ENCODE measurements at regions not wholly inside any gene's neighbourhood (a gene's known extent, or its start where the extent isn't known, plus 50 kb on each side); places are given as distances from the start of the nearest gene placed in this dataset.

DNA sequence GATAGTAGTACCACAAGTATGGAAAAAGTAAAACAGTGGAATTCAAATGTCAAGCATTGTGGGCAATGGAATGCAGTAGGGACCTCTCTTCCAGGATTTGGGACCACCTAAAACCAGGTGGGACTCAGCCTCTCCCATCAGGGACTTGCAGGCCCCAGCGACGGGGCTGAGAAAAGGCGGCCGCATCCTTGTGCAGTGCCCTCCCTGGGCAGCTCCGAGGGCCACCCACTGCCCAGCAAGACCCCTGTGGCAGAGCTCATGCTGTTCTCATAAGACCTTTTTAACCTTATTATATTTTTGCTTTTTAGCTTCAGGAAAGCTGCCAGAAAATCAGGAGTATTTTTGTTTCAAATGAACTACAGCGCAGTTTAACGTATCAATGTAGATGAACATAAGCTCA is 142.6 kb upstream of the RPS6KA2 start:
- Histone ChIP-seq H2AFZ (ENCODE audit: control insufficient read depth, low read length) (no peak overlapping the region), H3K4me1 (ENCODE audit: control insufficient read depth, extremely low read depth, insufficient read depth, low read length) (no peaks in the 10 kb centered on the region), H3K9ac (ENCODE audit: control insufficient read depth, extremely low read depth, insufficient read depth, low read length) (no peak overlapping the region), H3K4me3 (ENCODE audit: control insufficient read depth in 2 of 3, extremely low read depth in 1 of 3, insufficient read depth in 2 of 3, low read depth in 1 of 3, low read length in 3 of 3) (no peak overlapping the region), H3K9me1 (ENCODE audit: control insufficient read depth, extremely low read depth, insufficient read depth, low read length) (no peaks in the 10 kb centered on the region), H3K27me3 (ENCODE audit: control insufficient read depth, extremely low read depth, insufficient read depth, low read length) (peaks cover 4% of the 10 kb centered on the region), H3K27ac (ENCODE audit: control insufficient read depth, insufficient read depth, low read length) (no peak overlapping the region), H3K4me2 (ENCODE audit: control insufficient read depth, extremely low read depth, insufficient read depth, low read depth, low read length) (no peak overlapping the region), H3K36me3 (ENCODE audit: control insufficient read depth in 2 of 2, extremely low read depth in 1 of 2, insufficient read depth in 2 of 2, low read length in 2 of 2) (no peaks in the 10 kb centered on the region), H3K9me3 (ENCODE audit: control insufficient read depth, low read depth, low read length) (no peaks in the 10 kb centered on the region), H4K20me1 (ENCODE audit: control insufficient read depth, extremely low read depth, insufficient read depth, low read length) (no peaks in the 10 kb centered on the region), H3K79me2 (ENCODE audit: control insufficient read depth, insufficient read depth, low read length) (no peaks in the 10 kb centered on the region)
- no peak for DNase-seq (ENCODE audit: low read depth, low spot score)
- dilution Hi-C loops (cut with MboI; ENCODE audit: extremely low pct_ligation_motif_present, low sequenced_read_pairs) = no loop called here
- TF ChIP-seq EZH2 (IDR thresholded peaks at IDR 0.05; ENCODE audit: low read length) = no peak
- TF ChIP-seq, protein P1, sequence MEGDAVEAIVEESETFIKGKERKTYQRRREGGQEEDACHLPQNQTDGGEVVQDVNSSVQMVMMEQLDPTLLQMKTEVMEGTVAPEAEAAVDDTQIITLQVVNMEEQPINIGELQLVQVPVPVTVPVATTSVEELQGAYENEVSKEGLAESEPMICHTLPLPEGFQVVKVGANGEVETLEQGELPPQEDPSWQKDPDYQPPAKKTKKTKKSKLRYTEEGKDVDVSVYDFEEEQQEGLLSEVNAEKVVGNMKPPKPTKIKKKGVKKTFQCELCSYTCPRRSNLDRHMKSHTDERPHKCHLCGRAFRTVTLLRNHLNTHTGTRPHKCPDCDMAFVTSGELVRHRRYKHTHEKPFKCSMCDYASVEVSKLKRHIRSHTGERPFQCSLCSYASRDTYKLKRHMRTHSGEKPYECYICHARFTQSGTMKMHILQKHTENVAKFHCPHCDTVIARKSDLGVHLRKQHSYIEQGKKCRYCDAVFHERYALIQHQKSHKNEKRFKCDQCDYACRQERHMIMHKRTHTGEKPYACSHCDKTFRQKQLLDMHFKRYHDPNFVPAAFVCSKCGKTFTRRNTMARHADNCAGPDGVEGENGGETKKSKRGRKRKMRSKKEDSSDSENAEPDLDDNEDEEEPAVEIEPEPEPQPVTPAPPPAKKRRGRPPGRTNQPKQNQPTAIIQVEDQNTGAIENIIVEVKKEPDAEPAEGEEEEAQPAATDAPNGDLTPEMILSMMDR (optimal IDR thresholded peaks at IDR 0.05 in 1 of 3, IDR thresholded peaks at IDR 0.05 in 1 of 3, conservative IDR thresholded peaks at IDR 0.05 in 1 of 3; ENCODE audit: extremely low read depth in 1 of 3, insufficient read depth in 2 of 3, low read length in 3 of 3) = no peak
- FAIRE-seq = no peak

DNA sequence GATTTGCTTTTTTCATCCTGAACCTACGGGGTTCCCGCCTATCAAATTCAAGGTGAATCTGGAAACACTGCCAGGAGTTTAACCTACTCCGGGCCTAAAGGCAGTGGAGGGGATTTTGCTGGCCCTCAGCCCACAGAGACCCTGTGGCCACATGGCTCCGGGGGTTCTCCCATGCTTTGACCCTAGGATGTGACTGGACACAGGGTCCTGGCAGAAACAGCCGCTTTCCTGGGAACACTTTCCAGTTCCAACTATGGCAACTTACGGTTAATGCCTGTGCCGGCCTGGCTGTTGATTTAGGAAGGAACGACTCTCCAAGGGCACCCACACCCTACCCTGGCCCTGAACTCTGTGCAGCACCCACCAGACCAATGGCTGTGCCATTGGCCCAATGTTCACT is 141.7 kb upstream of the RPS6KA2 start:
- Histone ChIP-seq H3K27me3 (ENCODE audit: control insufficient read depth, extremely low read depth, insufficient read depth, low read length) (peaks cover 4% of the 10 kb centered on the region), H2AFZ (ENCODE audit: control insufficient read depth, low read length) (no peak overlapping the region), H3K79me2 (ENCODE audit: control insufficient read depth, insufficient read depth, low read length) (no peaks in the 10 kb centered on the region), H3K4me3 (ENCODE audit: control insufficient read depth in 2 of 3, extremely low read depth in 1 of 3, insufficient read depth in 2 of 3, low read depth in 1 of 3, low read length in 3 of 3) (no peak overlapping the region), H3K9me1 (ENCODE audit: control insufficient read depth, extremely low read depth, insufficient read depth, low read length) (no peaks in the 10 kb centered on the region), H3K27ac (ENCODE audit: control insufficient read depth, insufficient read depth, low read length) (no peak overlapping the region), H3K9me3 (ENCODE audit: control insufficient read depth, low read depth, low read length) (no peaks in the 10 kb centered on the region), H4K20me1 (ENCODE audit: control insufficient read depth, extremely low read depth, insufficient read depth, low read length) (no peaks in the 10 kb centered on the region), H3K4me1 (ENCODE audit: control insufficient read depth, extremely low read depth, insufficient read depth, low read length) (no peaks in the 10 kb centered on the region), H3K4me2 (ENCODE audit: control insufficient read depth, extremely low read depth, insufficient read depth, low read depth, low read length) (no peak overlapping the region), H3K36me3 (ENCODE audit: control insufficient read depth in 2 of 2, extremely low read depth in 1 of 2, insufficient read depth in 2 of 2, low read length in 2 of 2) (no peaks in the 10 kb centered on the region), H3K9ac (ENCODE audit: control insufficient read depth, extremely low read depth, insufficient read depth, low read length) (no peak overlapping the region)
- TF ChIP-seq, protein P1 (optimal IDR thresholded peaks at IDR 0.05 in 1 of 3, IDR thresholded peaks at IDR 0.05 in 1 of 3, conservative IDR thresholded peaks at IDR 0.05 in 1 of 3; ENCODE audit: extremely low read depth in 1 of 3, insufficient read depth in 2 of 3, low read length in 3 of 3) = no peak
- no peak for TF ChIP-seq EZH2 (IDR thresholded peaks at IDR 0.05; ENCODE audit: low read length)
- FAIRE-seq = no peak
- dilution Hi-C loops (cut with MboI; ENCODE audit: extremely low pct_ligation_motif_present, low sequenced_read_pairs) = no loop called here
- DNase-seq (ENCODE audit: low read depth, low spot score) = no peak

All from keratinocyte (primary cell).